Neural progenitor cell (in vitro differentiated cells): ENCODE measurements at regions not wholly inside any gene's neighbourhood (a gene's known extent, or its start where the extent isn't known, plus 50 kb on each side); places are given as distances from the start of the nearest gene placed in this dataset.

Experiments
- DNase-seq: peaks from one replicate; pipeline ENCODE4 v3.0.0-alpha.2; 2016; ENCODE audit warnings: low spot score
- H2AFZ ChIP-seq: fragments of 200-600 bp; sonication (generic); replicated peaks from 2 replicates; pipeline ENCODE4 v1.6.1; 2016; ENCODE audit warnings: antibody characterized with exemption
- H3F3A ChIP-seq: fragments of 200-600 bp; sonication (generic); 2 replicates; pipeline ENCODE4 v1.6.1; 2016; ENCODE audit warnings: antibody characterized with exemption, low read depth
- H3K27ac ChIP-seq: fragments of 200-600 bp; sonication (generic); 2 replicates; pipeline ENCODE4 v1.5.1; 2016; ENCODE audit warnings: mild to moderate bottlenecking
- H3K27me3 ChIP-seq: fragments of 200-600 bp; sonication (generic); 2 replicates; pipeline ENCODE4 v1.6.1; 2016; ENCODE audit warnings: mild to moderate bottlenecking, moderate library complexity
- H3K36me3 ChIP-seq: fragments of 200-600 bp; sonication (generic); 2 replicates; pipeline ENCODE4 v1.5.1; 2016
- H3K4me1 ChIP-seq: fragments of 200-600 bp; sonication (generic); 2 replicates; pipeline ENCODE4 v1.6.1; 2016; ENCODE audit warnings: mixed run types
- H3K4me2 ChIP-seq: fragments of 200-600 bp; sonication (generic); 2 replicates; pipeline ENCODE4 v1.6.1; 2016
- H3K4me3 ChIP-seq: fragments of 200-600 bp; sonication (generic); 2 replicates; pipeline ENCODE4 v1.5.1; 2016
- H3K79me2 ChIP-seq: fragments of 200-600 bp; sonication (generic); 2 replicates; pipeline ENCODE4 v1.6.1; 2016; ENCODE audit warnings: low read depth
- H3K9ac ChIP-seq: fragments of 200-600 bp; sonication (generic); 2 replicates; pipeline ENCODE4 v1.6.1; 2016
- H3K9me3 ChIP-seq: fragments of 200-600 bp; sonication (generic); 2 replicates; pipeline ENCODE4 v1.5.1; 2016; ENCODE audit warnings: low read depth
- H4K20me1 ChIP-seq: fragments of 200-600 bp; sonication (generic); 2 replicates; pipeline ENCODE4 v1.6.1; 2016; ENCODE audit warnings: low read depth
- H3K27ac Mint-ChIP-seq: 3 replicates; pipeline ENCODE4 v1.8.0; 2021; ENCODE audit warnings: mixed read lengths
- H3K27me3 Mint-ChIP-seq: 2 replicates; pipeline ENCODE4 v1.8.0; 2022; ENCODE audit warnings: low read depth, mild to moderate bottlenecking, inconsistent platforms, moderate library complexity, mixed read lengths; ENCODE audit not compliant: insufficient read depth
- H3K36me3 Mint-ChIP-seq: 3 replicates; pipeline ENCODE4 v1.8.0; 2021; ENCODE audit warnings: mixed read lengths
- H3K4me1 Mint-ChIP-seq: 3 replicates; pipeline ENCODE4 v1.8.0; 2021; ENCODE audit warnings: mixed read lengths
- H3K4me3 Mint-ChIP-seq: 3 replicates; pipeline ENCODE4 v1.8.0; 2021; ENCODE audit warnings: mild to moderate bottlenecking, moderate library complexity, mixed read lengths
- H3K9me3 Mint-ChIP-seq: 3 replicates; pipeline ENCODE4 v1.8.0; 2020; ENCODE audit warnings: mixed read lengths
- CTCF ChIP-seq: fragments of 200-600 bp; sonication (generic); IDR thresholded peaks from 2 replicates; pipeline ENCODE4 v1.5.1; 2017; ENCODE audit warnings: antibody characterized with exemption, mild to moderate bottlenecking
- EZH2 ChIP-seq: fragments of 200-600 bp; sonication (generic); IDR thresholded peaks from 2 replicates; pipeline ENCODE4 v1.6.1; 2017; ENCODE audit warnings: antibody characterized with exemption, mild to moderate bottlenecking, moderate library complexity
- EZH2phosphoT487 ChIP-seq: fragments of 200-600 bp; sonication (generic); IDR thresholded peaks from 2 replicates; pipeline ENCODE4 v1.6.1; 2017; ENCODE audit warnings: antibody characterized with exemption

GRCh38 chr4:137677863-137678262 lies 145.6 kb upstream of the PCDH18 start:
- Histone ChIP-seq H3K9ac (no peak overlapping the region), H3K4me1 (peaks cover 11% of the 10 kb centered on the region), H3K79me2 (no peaks in the 10 kb centered on the region), H3K36me3 (no peaks in the 10 kb centered on the region), H3K27ac (no peak overlapping the region), H4K20me1 (no peaks in the 10 kb centered on the region), H3K27me3 (no peaks in the 10 kb centered on the region), H3K4me2 (no peak overlapping the region), H3K4me3 (no peak overlapping the region), H3K9me3 (no peaks in the 10 kb centered on the region), H3F3A (no peaks in the 10 kb centered on the region), H2AFZ (no peak overlapping the region)
- DNase-seq, result no peak
- H3K4me3 Mint-ChIP-seq, result no peak overlapping the region
- no peaks in the 10 kb centered on the region for H3K36me3 Mint-ChIP-seq
- TF ChIP-seq EZH2, result no peak
- no peak for TF ChIP-seq CTCF
- TF ChIP-seq EZH2phosphoT487, result no peak
- no peak overlapping the region for H3K27ac Mint-ChIP-seq
- H3K27me3 Mint-ChIP-seq, result peaks cover 2% of the 10 kb centered on the region
- H3K9me3 Mint-ChIP-seq, result peaks cover 5% of the 10 kb centered on the region
- H3K4me1 Mint-ChIP-seq, result peaks cover 3% of the 10 kb centered on the region

- no peak overlapping the region for H3K27ac ChIP-seq
- H3K27me3 Mint-ChIP-seq, result peaks cover 2% of the 10 kb centered on the region
- H3F3A ChIP-seq, result no peaks in the 10 kb centered on the region
- H3K36me3 ChIP-seq, result no peaks in the 10 kb centered on the region
- peaks cover 9% of the 10 kb centered on the region for H3K4me1 ChIP-seq
- H2AFZ ChIP-seq, result no peak overlapping the region
- H3K4me2 ChIP-seq, result no peak overlapping the region
- no peak overlapping the region for H3K4me3 ChIP-seq
- no peak for TF ChIP-seq EZH2phosphoT487
- no peak for TF ChIP-seq CTCF
- TF ChIP-seq EZH2, result no peak
- H3K36me3 Mint-ChIP-seq, result no peaks in the 10 kb centered on the region
- H3K27ac Mint-ChIP-seq, result no peak overlapping the region
- H3K4me1 Mint-ChIP-seq, result peaks cover 3% of the 10 kb centered on the region
- H3K27me3 ChIP-seq, result no peaks in the 10 kb centered on the region
- H3K9me3 Mint-ChIP-seq, result peaks cover 5% of the 10 kb centered on the region
- no peaks in the 10 kb centered on the region for H3K79me2 ChIP-seq
- no peaks in the 10 kb centered on the region for H3K9me3 ChIP-seq
- no peaks in the 10 kb centered on the region for H4K20me1 ChIP-seq
- DNase-seq, result no peak
- H3K4me3 Mint-ChIP-seq, result no peak overlapping the region
- H3K9ac ChIP-seq, result no peak overlapping the region
Observed at GRCh38 chr4:137676357-137676998, 144.2 kb upstream of the PCDH18 start.

GRCh38 chr4:137674066-137674465 lies 141.8 kb upstream of the PCDH18 start:
- Histone ChIP-seq H3K27me3 (no peaks in the 10 kb centered on the region), H2AFZ (no peak overlapping the region), H4K20me1 (no peaks in the 10 kb centered on the region), H3K4me2 (no peak overlapping the region), H3K4me3 (no peak overlapping the region), H3K79me2 (no peaks in the 10 kb centered on the region), H3K4me1 (no peaks in the 10 kb centered on the region), H3K27ac (no peak overlapping the region), H3K9ac (no peak overlapping the region), H3F3A (no peaks in the 10 kb centered on the region), H3K9me3 (no peaks in the 10 kb centered on the region), H3K36me3 (no peaks in the 10 kb centered on the region)
- Mint-ChIP-seq H3K9me3 (peaks cover 5% of the 10 kb centered on the region), H3K27me3 (peaks cover 2% of the 10 kb centered on the region), H3K4me1 (peaks cover 3% of the 10 kb centered on the region), H3K36me3 (no peaks in the 10 kb centered on the region), H3K27ac (no peak overlapping the region), H3K4me3 (no peak overlapping the region)
- DNase-seq, result no peak
- TF ChIP-seq EZH2 (no peak), CTCF (no peak), EZH2phosphoT487 (no peak)
